Globus pallidus (tissue), 1 donor: ENCODE measurements at regions not wholly inside any gene's neighbourhood (a gene's known extent, or its start where the extent isn't known, plus 50 kb on each side); places are given as distances from the start of the nearest gene placed in this dataset.

Source experiments
- DNase-seq: peaks from one replicate; pipeline ENCODE4 v3.0.0-alpha.2; 2015; ENCODE audit warnings: low spot score

DNA sequence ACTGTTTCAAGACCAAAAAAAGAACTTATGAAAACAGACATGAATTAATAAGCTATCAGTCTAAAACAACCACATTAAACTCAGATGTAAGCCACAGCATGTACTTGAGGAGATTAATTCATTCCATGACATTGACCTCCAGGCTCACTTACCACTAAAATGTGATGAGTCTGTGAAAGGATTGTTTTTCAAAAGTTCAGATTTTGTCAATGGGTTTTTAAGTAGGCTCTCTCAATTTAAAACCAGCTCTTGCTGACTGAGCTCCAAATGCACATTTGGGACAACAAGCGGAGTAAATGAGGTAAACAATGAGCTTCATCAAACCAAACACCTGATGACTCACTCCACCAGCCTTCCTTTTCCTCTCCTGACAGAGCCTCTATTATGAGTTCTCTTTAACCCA lies 197.0 kb downstream of the SIM1 start:
- DNase-seq = no peak

DNA sequence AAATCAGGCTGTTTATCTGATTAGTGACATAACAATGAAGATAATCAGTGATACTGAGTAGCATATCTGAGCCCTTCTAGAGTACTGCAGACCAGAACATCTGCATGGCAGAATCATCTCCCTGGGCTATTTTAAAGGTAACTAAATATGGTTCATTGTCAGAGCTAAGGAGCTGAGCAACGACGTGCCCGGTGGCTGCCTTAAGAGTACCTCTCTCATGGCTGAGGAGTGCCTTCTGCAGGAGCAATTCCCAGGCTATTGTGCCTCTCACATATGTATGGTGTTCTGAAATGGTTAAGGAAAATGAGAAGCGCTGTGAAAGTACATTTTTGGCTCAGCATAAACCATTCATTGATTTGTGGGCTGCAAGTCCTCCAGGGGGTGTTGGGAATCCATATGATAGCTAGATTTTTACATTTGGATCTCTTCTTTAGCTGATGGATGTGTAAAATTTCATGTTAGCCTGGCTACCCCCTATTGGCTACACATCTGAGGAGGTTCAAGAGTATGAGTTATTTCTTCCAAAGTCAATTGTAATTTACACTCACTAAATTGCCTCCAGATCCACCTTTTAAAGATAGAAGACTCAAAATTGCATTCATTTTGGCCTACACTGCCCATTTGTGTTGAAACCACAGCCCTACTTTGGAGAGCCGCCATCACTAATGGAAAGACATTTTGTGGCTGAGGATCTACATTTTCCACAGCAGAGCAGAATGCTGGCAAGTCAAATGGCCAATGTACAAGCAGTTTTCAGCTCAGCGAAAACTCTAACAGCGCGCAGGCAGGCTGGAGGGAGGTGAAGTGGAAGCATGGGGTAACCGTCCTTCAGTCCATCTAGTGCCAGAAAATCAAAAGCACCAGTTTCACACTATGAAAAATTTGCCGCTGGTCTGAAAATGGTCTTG lies 198.0 kb downstream of the SIM1 start:
- no peak for DNase-seq

DNA sequence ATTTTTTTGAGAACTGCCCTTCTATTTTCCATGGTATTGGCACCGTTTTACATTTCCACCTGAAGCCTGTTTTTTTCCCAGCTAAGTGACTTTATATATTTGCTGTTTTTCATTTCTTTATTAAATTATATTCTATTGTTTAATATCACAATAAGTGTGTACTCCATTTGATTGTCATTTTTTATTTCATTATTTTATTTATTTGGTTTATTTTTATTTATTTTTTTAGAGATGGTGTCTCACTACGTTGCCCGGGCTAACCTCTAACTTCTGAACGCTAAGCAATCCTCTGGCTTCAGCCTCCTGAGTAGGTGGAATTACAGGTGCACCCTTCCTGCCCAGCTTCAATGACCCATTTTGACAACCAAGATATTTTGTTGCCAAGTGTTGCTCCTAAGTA lies 202.6 kb downstream of the SIM1 start:
- no peak for DNase-seq

DNA sequence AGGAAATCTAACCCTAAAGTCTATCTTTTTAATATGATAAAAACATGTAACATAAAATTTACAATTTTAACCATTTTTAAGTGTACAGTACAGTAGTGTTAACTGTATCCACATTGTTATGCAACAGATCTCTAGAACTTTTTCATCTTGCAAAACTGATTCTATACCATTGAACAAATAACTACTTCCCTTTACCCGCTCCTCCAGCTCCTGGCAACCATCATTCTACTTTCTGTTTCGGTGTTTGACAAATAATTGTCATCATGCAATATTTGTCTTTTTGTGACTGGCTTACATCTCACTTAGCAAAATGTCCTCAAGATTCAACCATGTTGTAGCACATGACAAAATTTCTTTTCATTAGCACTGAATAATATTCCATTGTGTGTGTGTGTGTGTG lies 203.2 kb downstream of the SIM1 start:
- no peak for DNase-seq

DNA sequence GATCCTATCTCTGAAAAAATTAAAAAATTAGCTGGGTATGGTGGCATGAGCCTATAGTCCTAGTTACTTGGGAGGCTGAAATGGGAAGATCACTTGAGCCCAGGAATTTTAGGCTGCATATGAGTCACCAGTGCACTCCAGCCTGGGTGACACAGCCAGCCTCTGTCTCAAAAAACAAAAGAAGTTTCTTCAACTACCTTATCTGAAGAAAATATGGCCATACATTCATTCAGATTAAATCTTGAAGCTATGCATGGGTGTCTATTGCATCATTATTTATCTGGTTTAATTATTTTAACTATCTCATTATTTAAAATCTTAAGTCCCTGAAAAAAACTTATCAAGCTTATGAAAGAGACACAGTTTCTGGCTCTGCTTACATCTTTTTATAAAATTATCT lies 204.1 kb downstream of the SIM1 start:
- no peak for DNase-seq

DNA sequence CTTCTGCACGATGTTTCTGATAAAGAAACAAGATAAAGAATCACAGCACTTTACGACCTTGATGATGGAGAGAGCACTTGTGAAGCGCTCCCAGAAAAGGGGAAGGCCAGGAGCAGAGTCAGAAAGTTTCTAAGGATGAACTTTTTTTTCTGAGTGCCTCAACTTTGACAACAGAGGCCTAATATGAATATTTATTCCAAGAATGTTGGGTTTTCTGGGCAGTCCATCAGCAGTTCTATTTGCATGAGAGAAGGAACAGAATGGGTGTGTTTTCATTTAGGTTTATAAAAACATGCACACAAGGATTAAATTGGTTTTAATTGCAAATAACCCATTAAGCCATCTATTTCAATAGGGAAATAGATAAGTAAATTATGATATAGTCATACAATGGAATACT lies 204.9 kb downstream of the SIM1 start:
- no peak for DNase-seq

DNA sequence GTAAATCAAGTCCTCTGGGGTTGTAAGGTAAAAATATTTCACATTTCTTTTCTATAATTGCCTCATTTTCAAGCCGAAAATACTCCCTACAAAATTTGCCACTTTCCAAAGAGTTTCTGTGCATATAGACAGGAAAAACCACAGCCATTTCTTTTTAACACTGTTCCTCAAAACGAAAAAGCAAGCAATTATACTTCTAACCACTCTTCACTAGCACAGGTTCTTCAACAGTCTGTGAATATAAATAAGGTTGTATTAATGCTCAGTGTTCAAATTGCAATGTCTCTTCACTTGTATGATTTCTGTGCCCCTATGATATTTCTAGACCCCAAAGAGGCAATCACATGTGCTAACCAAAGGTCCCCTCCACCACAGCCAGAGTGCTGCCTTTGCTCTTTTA lies 206.0 kb downstream of the SIM1 start:
- DNase-seq = no peak

DNA sequence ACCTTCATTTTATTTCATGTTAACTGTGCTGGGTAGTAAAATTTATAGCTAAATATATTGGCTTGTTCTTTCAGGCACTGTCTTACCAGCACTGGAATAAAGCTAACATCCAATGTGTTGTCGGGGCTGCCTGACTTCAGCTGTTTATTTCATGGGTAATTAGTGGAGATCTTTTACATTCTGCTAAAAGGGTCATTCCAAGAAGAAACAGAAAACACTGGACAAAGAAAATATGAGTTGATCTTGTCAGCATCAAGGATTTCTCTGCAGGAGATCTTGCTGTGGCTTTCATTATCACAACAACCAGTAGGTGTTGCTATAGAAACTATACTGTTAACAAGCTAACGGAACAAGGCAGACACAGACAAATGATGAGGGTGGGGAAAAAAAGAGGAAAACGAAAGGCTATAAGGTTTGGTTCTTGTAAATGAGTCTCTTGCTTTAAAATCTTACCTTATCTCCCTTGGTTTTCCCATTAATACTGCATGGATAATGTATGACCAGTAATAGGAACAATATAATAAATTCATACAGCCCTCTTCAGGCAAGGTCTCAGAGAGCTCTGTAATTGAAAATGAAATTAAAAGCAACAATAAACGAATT lies 206.8 kb downstream of the SIM1 start:
- no peak for DNase-seq

DNA sequence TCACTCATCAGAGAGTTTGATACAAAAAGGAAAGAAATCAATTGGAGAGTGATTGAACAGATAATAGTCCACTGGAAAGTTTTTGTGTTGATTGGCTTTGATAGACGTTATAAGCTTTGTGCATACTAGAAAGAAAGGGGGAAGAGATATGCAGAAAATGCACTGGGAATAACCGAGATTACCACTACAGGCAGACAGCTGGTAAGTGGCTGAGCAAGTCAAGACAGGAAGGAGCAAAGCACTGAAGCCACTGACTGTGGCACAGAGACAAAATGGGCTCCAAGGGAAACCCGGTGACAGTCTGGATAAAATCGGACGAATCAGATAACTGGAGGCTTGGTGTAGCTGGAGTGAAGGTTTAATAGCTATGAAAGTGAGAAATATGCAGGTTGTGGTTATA lies 209.0 kb downstream of the SIM1 start:
- no peak for DNase-seq

DNA sequence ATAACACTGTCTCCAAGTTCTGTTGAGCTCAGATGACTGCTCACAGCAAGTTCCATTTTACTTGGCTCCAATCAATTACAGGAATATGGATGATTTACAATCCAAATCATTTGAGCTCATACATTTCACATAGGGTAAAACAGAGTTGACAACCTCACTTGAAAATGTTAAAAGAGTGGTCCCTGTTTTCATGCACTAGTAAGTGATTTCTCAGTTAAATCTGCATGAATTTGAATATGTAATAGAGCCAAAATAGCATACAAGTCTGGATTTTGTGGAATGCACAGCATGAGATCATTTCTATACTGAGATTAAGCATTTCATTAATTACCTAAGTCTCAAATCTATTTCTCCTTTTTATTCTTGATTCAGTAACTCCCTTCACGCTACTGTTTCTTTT lies 217.6 kb downstream of the SIM1 start:
- no peak for DNase-seq

DNA sequence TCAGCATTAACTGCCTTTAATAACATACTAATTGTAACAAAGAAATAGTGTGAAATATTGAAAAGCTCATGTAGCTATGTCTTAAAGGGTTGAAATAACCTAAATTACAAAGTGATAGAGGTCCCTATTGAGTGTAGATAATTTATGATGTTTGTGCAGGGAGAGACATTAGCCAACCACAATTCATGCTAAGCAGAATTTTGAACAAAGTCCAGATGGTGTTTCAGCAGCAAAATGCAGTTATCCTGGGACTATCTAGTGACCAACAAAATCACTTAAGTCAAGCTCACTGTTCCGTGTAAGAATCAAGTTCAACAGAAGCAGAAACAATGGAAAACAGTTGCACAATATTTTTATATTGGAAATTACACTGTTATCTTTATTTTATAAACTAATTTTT lies 218.5 kb downstream of the SIM1 start:
- no peak for DNase-seq

DNA sequence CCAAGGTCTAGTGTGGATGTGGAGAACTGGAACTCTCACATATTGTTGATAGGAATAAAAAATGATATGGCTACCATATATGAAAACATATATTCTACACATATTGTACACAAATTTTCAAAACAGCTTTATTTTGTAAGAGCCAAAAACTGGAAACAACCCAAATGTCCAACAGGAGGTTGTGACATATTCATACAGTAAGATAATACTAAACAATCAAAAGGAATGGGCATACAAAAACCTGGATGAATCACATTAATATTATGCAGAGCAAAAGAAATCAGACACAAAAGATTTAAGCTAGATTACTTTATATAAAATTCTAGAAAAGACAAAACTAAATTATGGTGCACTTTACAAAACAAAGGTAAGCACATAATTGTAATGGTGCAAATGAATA lies 223.9 kb downstream of the SIM1 start:
- no peak for DNase-seq

DNA sequence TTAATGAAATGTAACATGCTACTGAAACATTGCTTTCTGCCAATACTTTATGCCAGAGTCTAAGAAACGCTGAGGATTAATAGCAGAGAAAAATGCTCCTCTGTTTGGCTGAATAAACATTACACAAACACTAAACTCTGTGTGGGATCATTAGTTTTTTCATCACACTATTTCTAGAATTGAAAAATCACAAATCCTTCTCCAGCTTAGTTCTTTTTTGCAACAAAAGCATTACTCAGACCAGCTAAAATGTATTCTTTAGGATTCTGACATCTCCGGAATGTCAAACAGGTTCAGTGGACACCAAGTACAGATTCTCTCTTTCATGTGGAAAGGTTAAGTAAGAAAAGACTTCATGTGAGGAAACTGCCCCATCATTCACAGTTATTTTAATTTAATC lies 226.9 kb downstream of the SIM1 start:
- DNase-seq = no peak

DNA sequence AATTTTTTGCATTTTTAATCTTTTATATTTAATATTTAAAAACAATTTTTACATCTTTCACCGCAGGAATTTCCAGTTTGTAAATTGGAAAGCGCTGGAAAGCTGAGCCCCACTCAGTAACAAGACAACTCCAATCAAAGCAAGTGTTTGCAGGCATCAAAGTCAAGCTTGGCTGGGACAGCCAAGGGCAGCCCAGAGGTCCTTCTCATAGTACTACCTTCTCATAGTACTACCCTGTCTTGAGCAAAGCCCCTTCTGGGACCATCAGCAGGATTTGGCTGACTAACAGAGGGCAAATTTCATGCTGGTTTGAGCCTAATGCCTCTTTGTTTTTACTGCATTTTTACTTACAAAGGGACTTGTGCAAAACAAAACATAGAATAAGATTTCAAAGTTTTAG lies 228.3 kb downstream of the SIM1 start:
- DNase-seq = no peak

DNA sequence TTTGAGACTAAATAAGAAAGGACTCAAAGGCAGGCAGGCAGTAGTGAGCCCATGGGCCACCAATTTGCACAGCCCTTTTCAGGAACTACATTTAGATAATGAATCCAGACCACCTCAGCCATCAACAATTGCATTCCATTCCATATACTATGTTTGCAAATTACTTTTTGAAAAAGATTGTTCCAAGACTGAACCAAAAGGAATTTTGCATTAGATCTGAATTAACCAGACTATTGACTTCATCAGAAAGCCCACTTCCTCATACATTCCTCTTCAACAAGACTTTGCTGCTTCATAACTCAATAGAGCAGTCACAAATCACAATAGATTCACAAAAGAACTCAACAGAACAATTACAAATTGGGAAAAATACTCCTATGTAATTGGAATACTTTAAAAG lies 229.1 kb downstream of the SIM1 start:
- DNase-seq = no peak

DNA sequence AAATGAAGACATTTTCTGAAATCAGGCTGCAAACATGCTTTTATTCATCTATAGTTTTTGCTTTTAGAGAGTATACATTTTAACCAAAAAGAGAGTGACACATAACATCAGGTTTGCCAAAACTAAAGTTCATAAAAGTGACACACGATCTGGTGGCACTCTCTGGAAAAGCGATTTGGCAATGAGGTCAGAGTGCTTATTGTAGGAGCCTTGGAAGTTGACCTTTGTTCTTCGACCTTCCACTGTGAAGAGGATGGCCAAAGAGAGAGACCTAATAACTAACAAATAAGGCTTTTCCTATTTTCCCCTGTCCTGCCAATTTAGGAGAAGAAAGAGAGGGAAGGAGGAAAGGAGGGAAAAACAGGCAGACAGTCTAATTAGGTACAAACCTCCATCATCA lies 230.1 kb downstream of the SIM1 start:
- no peak for DNase-seq

DNA sequence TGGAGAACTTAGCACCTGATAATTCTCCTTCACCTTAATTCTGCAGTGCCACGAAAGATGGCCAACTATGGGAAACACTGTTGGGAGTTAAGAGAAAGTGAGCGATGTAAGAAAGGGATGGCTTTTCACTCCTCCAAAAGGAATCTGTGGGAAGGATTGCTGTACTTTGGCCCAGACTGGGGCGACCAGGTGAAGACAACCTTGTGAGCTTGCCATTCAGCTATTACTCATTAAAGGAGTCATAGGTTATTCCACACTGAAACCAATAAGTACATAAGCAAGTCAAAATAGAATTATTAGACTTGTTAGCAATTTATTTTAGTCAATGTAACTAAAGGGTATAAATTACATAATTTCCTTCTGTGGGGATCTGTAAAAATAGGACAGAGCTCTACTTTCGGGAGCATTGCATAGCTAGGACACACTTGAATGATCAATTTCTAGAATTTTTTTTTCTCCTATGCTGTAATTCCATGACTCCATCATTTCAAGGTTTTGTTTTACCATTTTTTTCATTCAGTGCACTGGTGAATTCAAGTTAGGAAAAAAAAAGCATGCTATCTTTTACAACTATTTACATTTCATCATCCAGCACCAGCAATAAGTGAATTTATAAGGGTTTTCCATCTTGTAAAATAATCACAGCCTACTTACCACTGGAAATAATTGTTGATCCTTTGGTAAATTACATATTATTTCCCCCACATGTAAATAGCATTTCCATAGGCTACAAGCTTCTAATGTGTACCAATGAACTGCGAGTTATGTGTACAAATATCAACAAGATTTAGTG lies 231.7 kb downstream of the SIM1 start:
- DNase-seq = no peak

DNA sequence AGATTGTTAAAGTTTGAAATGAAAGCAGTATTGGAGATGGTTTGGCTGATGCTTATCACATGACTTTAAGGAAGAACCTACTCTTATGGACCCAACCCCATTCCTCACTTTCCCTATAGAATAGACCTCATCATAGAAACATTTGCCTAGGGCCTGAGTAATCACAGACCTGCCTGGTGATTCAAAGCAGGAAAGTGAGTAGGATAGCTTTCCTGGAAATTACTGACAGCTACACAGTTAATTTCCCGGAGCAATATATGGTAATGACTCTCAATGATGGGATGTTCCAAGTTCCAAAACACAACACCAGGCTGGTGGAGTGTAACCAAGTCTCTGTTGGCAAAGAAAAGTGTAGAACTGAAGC lies 233.8 kb downstream of the SIM1 start:
- no peak for DNase-seq

DNA sequence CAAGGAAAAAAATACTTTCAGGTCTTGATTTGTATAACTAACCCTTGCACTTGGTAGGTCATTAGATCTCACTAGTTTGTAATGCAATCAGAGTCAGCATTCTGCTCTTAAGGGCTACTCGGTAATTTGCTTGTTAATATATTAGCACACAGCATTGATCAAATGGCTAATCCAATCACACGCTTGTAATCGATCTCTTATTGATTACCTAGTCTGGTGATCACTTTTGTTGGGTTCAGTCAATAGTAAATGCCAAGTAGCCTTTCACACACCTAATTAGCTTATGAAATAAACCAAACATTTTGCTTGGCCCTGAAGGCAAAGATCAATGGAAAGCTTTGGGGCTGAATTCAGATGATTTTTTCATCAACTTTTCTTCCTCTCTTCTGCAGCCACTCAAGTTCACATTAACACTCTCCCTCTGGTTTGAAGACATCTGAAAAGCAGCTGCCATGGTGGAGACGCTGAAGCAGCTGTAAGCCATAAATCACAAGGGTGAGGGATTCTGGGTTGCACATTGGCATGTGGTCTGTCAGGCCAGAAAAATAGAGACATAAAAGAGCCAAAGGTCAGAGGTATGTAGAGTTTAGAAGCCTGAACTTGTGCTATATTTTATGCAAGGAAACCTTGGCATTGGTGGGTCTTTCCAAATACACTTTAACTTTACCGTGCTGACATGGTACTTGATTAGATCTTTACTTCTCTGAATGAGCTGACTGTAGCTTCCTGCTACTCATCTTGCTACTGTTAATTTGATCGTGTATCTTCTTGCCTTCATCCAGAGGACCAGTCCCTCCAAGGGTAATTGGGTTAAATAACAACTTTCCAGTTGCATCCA lies 234.4 kb downstream of the SIM1 start:
- DNase-seq = no peak

DNA sequence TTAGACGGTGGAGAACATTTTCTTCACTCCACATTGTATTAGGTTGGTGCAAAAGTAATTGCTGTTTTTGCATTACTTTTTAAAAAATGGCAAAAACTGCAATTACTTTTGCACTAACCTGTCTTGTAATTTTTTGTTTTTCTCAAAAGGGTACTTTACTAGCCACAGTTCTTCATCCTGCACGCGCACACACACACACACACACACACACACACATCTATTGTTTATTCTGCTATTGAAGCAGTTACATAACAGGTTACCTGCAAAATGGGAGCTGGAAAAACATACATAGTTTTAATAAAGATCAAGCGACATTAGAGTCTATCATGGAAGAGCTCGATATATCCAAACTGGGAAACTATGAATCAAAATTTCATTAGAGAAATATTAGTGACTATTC lies 235.2 kb downstream of the SIM1 start:
- DNase-seq = no peak

DNA sequence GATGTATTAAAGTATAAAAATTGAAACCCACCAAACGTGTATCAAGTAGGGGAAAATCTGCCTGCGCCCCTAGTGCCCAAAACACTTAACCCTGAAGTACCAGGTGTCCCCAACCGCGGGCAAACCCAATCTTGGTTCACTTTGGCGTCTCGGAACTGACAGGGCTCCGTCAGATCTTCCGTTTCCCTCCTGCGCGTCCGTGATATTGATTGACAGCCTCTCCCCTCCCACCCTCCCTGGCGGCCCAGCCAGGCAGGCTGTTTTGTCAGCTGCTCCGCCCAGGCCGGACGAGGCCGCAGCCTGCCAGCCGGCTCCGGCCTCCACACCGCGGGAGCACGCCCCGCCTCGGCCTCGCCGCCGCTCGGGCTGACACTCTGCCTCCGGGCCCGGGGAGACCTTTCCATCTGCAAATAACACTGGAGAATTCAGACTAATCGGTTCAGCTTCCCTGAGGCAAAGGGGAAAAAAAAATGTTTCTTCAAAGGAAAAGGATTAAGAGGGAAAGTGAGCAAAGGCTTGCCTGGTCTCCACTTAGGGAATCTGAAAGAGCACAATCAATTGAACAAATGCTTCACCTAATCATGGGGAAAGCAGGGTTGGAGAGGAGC lies 234.9 kb upstream of the MCHR2 start:
- DNase-seq = peak; percentile 37

DNA sequence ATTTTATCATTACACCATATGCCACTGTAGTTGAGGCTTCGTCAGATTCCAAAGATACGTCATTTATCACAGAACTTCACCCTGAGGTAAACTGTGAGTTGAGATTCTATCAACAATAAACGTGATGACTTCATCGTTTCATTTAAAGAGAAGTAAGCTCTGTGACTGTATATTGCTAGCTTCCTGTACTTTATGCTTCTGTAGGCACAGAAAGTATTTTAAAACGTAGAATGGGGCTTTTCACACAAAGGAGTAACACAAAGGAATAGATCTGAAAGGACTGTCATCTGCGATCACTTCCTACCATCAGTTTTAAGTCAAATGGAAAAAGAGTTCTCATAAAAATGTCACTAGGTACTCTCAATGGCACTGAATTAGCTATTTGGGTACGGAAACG lies 234.4 kb upstream of the MCHR2 start:
- DNase-seq = no peak
